OCI-LY1 (cell line): ENCODE measurements at regions not wholly inside any gene's neighbourhood (a gene's known extent, or its start where the extent isn't known, plus 50 kb on each side); places are given as distances from the start of the nearest gene placed in this dataset.

ENCODE experiments used
- H2AFZ ChIP-seq: fragments of 200-600 bp; sonication (generic), shearing (Covaris generic); 2 replicates; pipeline ENCODE4 v1.6.0; 2014; ENCODE audit warnings: antibody characterized with exemption, mild to moderate bottlenecking, low read length
- H3F3A ChIP-seq: fragments of 200-600 bp; sonication (generic), shearing (Covaris generic); 2 replicates; pipeline ENCODE4 v1.6.0; 2014; ENCODE audit warnings: mild to moderate bottlenecking, antibody characterized with exemption, low read length, moderate library complexity; ENCODE audit not compliant: insufficient read depth
- H3K27ac ChIP-seq: fragments of 200-600 bp; sonication (generic); 2 replicates; pipeline ENCODE4 v1.5.1; 2014; ENCODE audit warnings: low read length, mixed run types, mild to moderate bottlenecking, low read depth; ENCODE audit not compliant: poor library complexity, severe bottlenecking
- H3K27me3 ChIP-seq: fragments of 200-600 bp; sonication (generic); 2 replicates; pipeline ENCODE4 v1.6.0; 2014; ENCODE audit warnings: antibody characterized with exemption, mild to moderate bottlenecking, low read length, moderate library complexity; ENCODE audit not compliant: insufficient read depth
- H3K36me3 ChIP-seq: fragments of 200-600 bp; sonication (generic); 2 replicates; pipeline ENCODE4 v1.6.1; 2014; ENCODE audit warnings: mild to moderate bottlenecking, antibody characterized with exemption, low read length, moderate library complexity, mixed read lengths; ENCODE audit not compliant: insufficient read depth
- H3K4me1 ChIP-seq: fragments of 200-600 bp; sonication (generic); 2 replicates; pipeline ENCODE4 v1.5.1; 2014; ENCODE audit warnings: mild to moderate bottlenecking, low read length, moderate library complexity; ENCODE audit not compliant: insufficient read depth, severe bottlenecking
- H3K4me2 ChIP-seq: fragments of 200-600 bp; sonication (generic), shearing (Covaris generic); 2 replicates; pipeline ENCODE4 v1.6.1; 2014; ENCODE audit warnings: low read length
- H3K4me3 ChIP-seq: fragments of 200-600 bp; sonication (generic); 2 replicates; pipeline ENCODE4 v1.5.1; 2014; ENCODE audit warnings: low read length, low read depth, mild to moderate bottlenecking, mixed read lengths; ENCODE audit not compliant: poor library complexity, severe bottlenecking
- H3K79me2 ChIP-seq: fragments of 200-600 bp; shearing (Covaris generic); 2 replicates; pipeline ENCODE4 v1.6.1; 2016; ENCODE audit warnings: mixed run types, low read length, mixed read lengths; ENCODE audit not compliant: insufficient read depth
- H3K9ac ChIP-seq: fragments of 200-600 bp; sonication (generic), shearing (Covaris generic); 2 replicates; pipeline ENCODE4 v1.6.1; 2014; ENCODE audit warnings: mild to moderate bottlenecking, low read length, mixed read lengths
- H3K9me2 ChIP-seq: fragments of 200-600 bp; sonication (generic), shearing (Covaris generic); 2 replicates; pipeline ENCODE4 v1.6.1; 2014; ENCODE audit warnings: low read depth, mild to moderate bottlenecking, low read length, mixed read lengths
- H3K9me3 ChIP-seq: fragments of 200-600 bp; shearing (Covaris generic); 2 replicates; pipeline ENCODE4 v1.6.1; 2014; ENCODE audit warnings: low read length, mixed read lengths
- H4K20me1 ChIP-seq: fragments of 200-600 bp; sonication (generic), shearing (Covaris generic); 2 replicates; pipeline ENCODE4 v1.6.0; 2016; ENCODE audit warnings: mild to moderate bottlenecking, low read length; ENCODE audit not compliant: insufficient read depth
- CTCF ChIP-seq: fragments of 200-600 bp; sonication (generic), shearing (Covaris generic); IDR thresholded peaks from 2 replicates; pipeline ENCODE4 v1.5.1; 2017; ENCODE audit warnings: mild to moderate bottlenecking, antibody characterized with exemption, low read length, moderate library complexity, mixed read lengths
- EZH2 ChIP-seq: fragments of 200-600 bp; sonication (generic), shearing (Covaris generic); IDR thresholded peaks from 2 replicates; pipeline ENCODE4 v1.8.0; 2017; ENCODE audit warnings: borderline replicate concordance, mixed run types, mild to moderate bottlenecking, antibody characterized with exemption, low read length, moderate library complexity, mixed read lengths

GRCh38 chr21:22235866-22236590 is 1237.8 kb downstream of the NCAM2 start:
- Histone ChIP-seq H3K79me2 (no peaks in the 10 kb centered on the region), H4K20me1 (no peaks in the 10 kb centered on the region), H3K4me1 (no peaks in the 10 kb centered on the region), H3K27ac (no peak overlapping the region), H3K4me2 (no peak overlapping the region), H3K9me2 (no peaks in the 10 kb centered on the region), H3K27me3 (no peaks in the 10 kb centered on the region), H3K9ac (no peak overlapping the region), H3K36me3 (no peaks in the 10 kb centered on the region), H3K9me3 (0 out of 2 replicates have a peak, but pooled peaks cover 13% of the 10 kb centered on the region), H3K4me3 (no peak overlapping the region), H3F3A (no peaks in the 10 kb centered on the region), H2AFZ (0 out of 2 replicates have a peak overlapping the region, but pooled peaks have one; percentile 28)
- no peak for TF ChIP-seq EZH2

- TF ChIP-seq EZH2 (no peak), CTCF (no peak)
These were observed 1246.3 kb downstream of the NCAM2 start for GRCh38 chr21:22244516-22244915.

GRCh38 chr21:22250355-22250754 is 1252.1 kb downstream of the NCAM2 start:
- Histone ChIP-seq H3F3A (no peaks in the 10 kb centered on the region), H3K4me2 (no peak overlapping the region), H3K4me3 (no peak overlapping the region), H3K4me1 (no peaks in the 10 kb centered on the region), H3K36me3 (no peaks in the 10 kb centered on the region), H3K9ac (no peak overlapping the region), H3K9me2 (no peaks in the 10 kb centered on the region), H3K27ac (no peak overlapping the region), H4K20me1 (no peaks in the 10 kb centered on the region), H3K79me2 (no peaks in the 10 kb centered on the region), H3K9me3 (no peaks in the 10 kb centered on the region; the same call in 1 of the 2 replicates), H2AFZ (peak overlapping the region; percentile 60; the same call in 1 of the 2 replicates), H3K27me3 (no peaks in the 10 kb centered on the region)
- TF ChIP-seq EZH2 = no peak
- no peak for TF ChIP-seq CTCF

More at GRCh38 chr21:22244516-22244915, 1246.3 kb downstream of the NCAM2 start:
- Histone ChIP-seq H3K27ac (no peak overlapping the region), H3K9me3 (no peaks in the 10 kb centered on the region), H3K4me2 (no peak overlapping the region), H3F3A (no peaks in the 10 kb centered on the region), H3K4me3 (no peak overlapping the region), H4K20me1 (no peaks in the 10 kb centered on the region), H3K4me1 (no peaks in the 10 kb centered on the region), H3K9me2 (no peaks in the 10 kb centered on the region), H3K27me3 (no peaks in the 10 kb centered on the region), H2AFZ (peak overlapping the region; percentile 87), H3K79me2 (no peaks in the 10 kb centered on the region), H3K36me3 (no peaks in the 10 kb centered on the region), H3K9ac (no peak overlapping the region)
